NCI-H1105 treated with DMSO at 0.1 percent for 48 hours (cell line): ENCODE measurements at regions not wholly inside any gene's neighbourhood (a gene's known extent, or its start where the extent isn't known, plus 50 kb on each side); places are given as distances from the start of the nearest gene placed in this dataset.
"Not testable (repeated sequence)": the region's sequence is repeated elsewhere in the genome, so short reads cannot be mapped to it uniquely, and the experiment has no call there.

Experiments
- DNase-seq: peaks from one replicate; lab custom pipeline; 2025; lab: John Stamatoyannopoulos, UW

GRCh38 chr10:125451319-125451718, 231.6 kb downstream of the TEX36 start:
- DNase-seq, result peak; percentile 53

- no peak for DNase-seq
Observed at GRCh38 chr10:125450218-125450617, 232.7 kb downstream of the TEX36 start.

GRCh38 chr10:125449571-125449970, 233.4 kb downstream of the TEX36 start:
- no peak for DNase-seq

- no peak for DNase-seq
Observed at GRCh38 chr10:125448596-125448995, 234.4 kb downstream of the TEX36 start.

- DNase-seq, result no peak
Observed at GRCh38 chr10:125444790-125445189, 238.2 kb downstream of the TEX36 start.

- DNase-seq, result no peak
Observed at GRCh38 chr10:125442856-125443540, 240.0 kb downstream of the TEX36 start.

GRCh38 chr10:125441151-125441550, 241.8 kb downstream of the TEX36 start:
- DNase-seq, result no peak

GRCh38 chr10:125431149-125431548, 251.8 kb downstream of the TEX36 start:
- no peak for DNase-seq

- DNase-seq, result no peak
Observed at GRCh38 chr10:125428054-125428453, 254.9 kb downstream of the TEX36 start.

- DNase-seq, result no peak
Observed at GRCh38 chr10:125424191-125424847, 258.6 kb downstream of the TEX36 start.

GRCh38 chr10:125423569-125423968, 259.4 kb downstream of the TEX36 start:
- DNase-seq, result no peak

- no peak for DNase-seq
Observed at GRCh38 chr10:125419831-125420230, 259.5 kb upstream of the CTBP2 start.

GRCh38 chr10:125419146-125419545, 258.8 kb upstream of the CTBP2 start:
- DNase-seq, result no peak

GRCh38 chr10:125417605-125418004, 257.2 kb upstream of the CTBP2 start:
- DNase-seq, result no peak

- DNase-seq, result no peak
Observed at GRCh38 chr10:125415964-125416363, 255.6 kb upstream of the CTBP2 start.

- DNase-seq, result no peak
Observed at GRCh38 chr10:125415006-125415633, 254.8 kb upstream of the CTBP2 start.

GRCh38 chr10:125411724-125412123, 251.4 kb upstream of the CTBP2 start:
- no peak for DNase-seq

- DNase-seq, result no peak
Observed at GRCh38 chr10:125409756-125410155, 249.4 kb upstream of the CTBP2 start.

GRCh38 chr10:125407557-125407956, 247.2 kb upstream of the CTBP2 start:
- no peak for DNase-seq

GRCh38 chr10:125407000-125407502, 246.7 kb upstream of the CTBP2 start:
- DNase-seq, result no peak

- DNase-seq, result not testable (repeated sequence)
Observed at GRCh38 chr10:125404902-125405301, 244.5 kb upstream of the CTBP2 start.

- no peak for DNase-seq
Observed at GRCh38 chr10:125401462-125401861, 241.1 kb upstream of the CTBP2 start.

GRCh38 chr10:125399289-125399688, 238.9 kb upstream of the CTBP2 start:
- no peak for DNase-seq
